PC-9 (cell line): ENCODE measurements at regions not wholly inside any gene's neighbourhood (a gene's known extent, or its start where the extent isn't known, plus 50 kb on each side); places are given as distances from the start of the nearest gene placed in this dataset.
"Not testable (repeated sequence)": the region's sequence is repeated elsewhere in the genome, so short reads cannot be mapped to it uniquely, and the experiment has no call there.

Source experiments
- CTCF ChIP-seq: fragments of 200-600 bp; sonication (generic); conservative IDR thresholded peaks from 2 replicates; pipeline ENCODE4 v1.6.1; 2017; ENCODE audit warnings: mixed run types, antibody characterized with exemption, mild to moderate bottlenecking, moderate library complexity
- EZH2 ChIP-seq: fragments of 200-600 bp; sonication (generic); IDR thresholded peaks from 2 replicates; pipeline ENCODE4 v1.8.0; 2017; ENCODE audit warnings: antibody characterized with exemption, low read depth

- not testable (repeated sequence) for TF ChIP-seq CTCF, EZH2
Measured at GRCh38 chr6:977226-977625, 284.3 kb upstream of the EXOC2 start.
